ENCODE measurements at regions not wholly inside any gene's neighbourhood (a gene's known extent, or its start where the extent isn't known, plus 50 kb on each side); places are given as distances from the start of the nearest gene placed in this dataset.

GRCh38 chr2:76274676-76275075 is 564.0 kb upstream of the GCFC2 start:
- TF ChIP-seq POLR2A (IDR thresholded peaks at IDR 0.05) (no peak), CTCF (IDR thresholded peaks at IDR 0.05 in 4 of 5, conservative IDR thresholded peaks at IDR 0.05 in 1 of 5) (no peak)
